B cell (primary cell): ENCODE measurements at regions not wholly inside any gene's neighbourhood (a gene's known extent, or its start where the extent isn't known, plus 50 kb on each side); places are given as distances from the start of the nearest gene placed in this dataset.

ENCODE experiments used
- ATAC-seq: fragments of 200-7000 bp; cut with Tn5 transposase; one replicate; pipeline ENCODE4 v1.10.0; 2021; ENCODE audit warnings: low read depth, mild to moderate bottlenecking, moderate number of reproducible peaks, moderate library complexity
- CTCF ChIA-PET: fragments of 350-600 bp; sonication (Branson Sonifier 250); formaldehyde crosslinking; loops from one replicate; lab custom pipeline; 2021; ENCODE audit warnings: antibody characterized with exemption, inconsistent platforms; lab: Charles Lee
- POLR2A ChIA-PET: fragments of 350-600 bp; sonication (Branson Sonifier 250); formaldehyde crosslinking; loops from one replicate; lab custom pipeline; 2021; ENCODE audit warnings: antibody characterized with exemption; lab: Charles Lee
- DNase-seq: peaks from one replicate; pipeline ENCODE4 v3.0.0; 2013
- H2AFZ ChIP-seq: 2 replicates; pipeline ENCODE4 v1.6.1; 2012; ENCODE audit warnings: mild to moderate bottlenecking, low read depth, low read length; ENCODE audit not compliant: insufficient read depth, poor library complexity, severe bottlenecking
- H3K27ac ChIP-seq, 2 donors: 1 replicate in 1 of 2; 2 replicates in 1 of 2; pipeline ENCODE4 v1.5.1; 2012 to 2013; ENCODE audit warnings: low read length in 2 of 2, mild to moderate bottlenecking in 2 of 2, moderate library complexity in 1 of 2
- H3K27me3 ChIP-seq, 4 experiments: fragments of 200-600 bp in 1 of 4; sonication (generic) in 1 of 4; replicated peaks in 1 of 4; 1 replicate in 2 of 4; 2 replicates in 2 of 4; pipeline versions ENCODE4 v1.6.1 to v1.7.0; 2013 to 2016; ENCODE audit warnings: low read length in 3 of 4, mild to moderate bottlenecking in 2 of 4, mixed read lengths in 1 of 4, moderate library complexity in 1 of 4; ENCODE audit not compliant: insufficient read depth in 4 of 4, control insufficient read depth in 3 of 4; ENCODE audit errors: control extremely low read depth in 1 of 4
- H3K36me3 ChIP-seq, 2 experiments: replicated peaks in 1 of 2; 1 replicate in 1 of 2; 2 replicates in 1 of 2; pipeline versions ENCODE4 v1.6.1 to v1.7.1; 2013; ENCODE audit warnings: low read length in 1 of 2; ENCODE audit not compliant: insufficient read depth in 2 of 2, control insufficient read depth in 1 of 2; ENCODE audit errors: control extremely low read depth in 1 of 2, extremely low read depth in 1 of 2
- H3K4me1 ChIP-seq, 2 donors: fragments of 200-600 bp in 1 of 2; sonication (generic) in 1 of 2; 1 replicate in 1 of 2; 2 replicates in 1 of 2; pipeline versions ENCODE4 v1.5.1 to v1.6.1; 2013 to 2017; ENCODE audit warnings: low read length in 2 of 2; ENCODE audit not compliant: control insufficient read depth in 2 of 2, insufficient read depth in 2 of 2
- H3K4me2 ChIP-seq: replicated peaks from 2 replicates; pipeline ENCODE3; 2012; ENCODE audit warnings: mild to moderate bottlenecking, low read depth, low read length; ENCODE audit not compliant: poor library complexity, severe bottlenecking
- H3K4me3 ChIP-seq, 5 experiments: fragments of 200-600 bp in 1 of 5; sonication (generic) in 1 of 5; 1 replicate in 3 of 5; 2 replicates in 2 of 5; pipeline versions ENCODE4 v1.5.1 to v1.7.0; 2011 to 2016; ENCODE audit warnings: low read length in 4 of 5, mild to moderate bottlenecking in 4 of 5, low read depth in 2 of 5, control low read depth in 1 of 5, moderate library complexity in 1 of 5; ENCODE audit not compliant: insufficient read depth in 1 of 5; ENCODE audit errors: control extremely low read depth in 1 of 5, extremely low read depth in 1 of 5
- H3K79me2 ChIP-seq: fragments of 200-600 bp; sonication (generic); one replicate; pipeline ENCODE4 v1.6.0; 2016; ENCODE audit warnings: low read length; ENCODE audit not compliant: control insufficient read depth, insufficient read depth
- H3K9ac ChIP-seq: fragments of 200-600 bp; sonication (generic); 2 replicates; pipeline ENCODE4 v1.6.1; 2017; ENCODE audit warnings: mild to moderate bottlenecking, low read length, moderate library complexity
- H3K9me3 ChIP-seq, 3 donors: one replicate each; pipeline versions ENCODE4 v1.6.1 to v1.7.1; 2013; ENCODE audit warnings: low read length in 2 of 3; ENCODE audit not compliant: control insufficient read depth in 2 of 3, insufficient read depth in 1 of 3; ENCODE audit errors: control extremely low read depth in 1 of 3
- H4K20me1 ChIP-seq: 2 replicates; pipeline ENCODE4 v1.6.0; 2012; ENCODE audit warnings: mild to moderate bottlenecking, low read length; ENCODE audit not compliant: insufficient read depth, control insufficient read depth, poor library complexity, severe bottlenecking
- H3K27ac Mint-ChIP-seq: one replicate; pipeline ENCODE4 v1.8.0; 2021; ENCODE audit warnings: mixed read lengths
- H3K27me3 Mint-ChIP-seq: one replicate; pipeline ENCODE4 v1.8.0; 2021; ENCODE audit warnings: mixed read lengths
- H3K4me1 Mint-ChIP-seq: one replicate; pipeline ENCODE4 v1.8.0; 2021; ENCODE audit warnings: mixed read lengths
- H3K4me3 Mint-ChIP-seq: one replicate; pipeline ENCODE4 v1.8.0; 2021; ENCODE audit warnings: mixed read lengths
- H3K9me3 Mint-ChIP-seq: one replicate; pipeline ENCODE4 v1.8.0; 2022; ENCODE audit warnings: mixed read lengths; ENCODE audit not compliant: insufficient read depth
- CTCF ChIP-seq: fragments of 200-600 bp; IDR thresholded peaks from one replicate; pipeline ENCODE4 v1.8.0; 2022; ENCODE audit warnings: antibody characterized with exemption, mild to moderate bottlenecking
- EZH2 ChIP-seq: IDR thresholded peaks from 2 replicates; pipeline ENCODE4 v1.6.1; 2012; ENCODE audit warnings: borderline replicate concordance, low read depth, mild to moderate bottlenecking, moderate library complexity, low read length; ENCODE audit not compliant: insufficient read depth, poor library complexity, severe bottlenecking
- WGBS: methylation state at CpG from one replicate; pipeline ENCODE4 v1.1.5; 2013; ENCODE audit warnings: missing lambda C conversion rate; ENCODE audit not compliant: insufficient coverage; 5-methylcytosine and 5-hydroxymethylcytosine counted together
- intact Hi-C: fragments of 100-400 bp; cut with micrococcal nuclease; formaldehyde crosslinking; loops from one replicate; pipeline ENCODE4 v1.10.0; 2022

GRCh38 chr13:103969520-103970050, 903.4 kb upstream of the SLC10A2 start:
- Mint-ChIP-seq H3K27ac (no peak overlapping the region), H3K9me3 (no peaks in the 10 kb centered on the region), H3K4me1 (no peaks in the 10 kb centered on the region), H3K27me3 (no peaks in the 10 kb centered on the region), H3K4me3 (no peak overlapping the region)
- Histone ChIP-seq H2AFZ (no peak overlapping the region), H3K4me1 (no peaks in the 10 kb centered on the region), H4K20me1 (no peaks in the 10 kb centered on the region), H3K9me3 (no peaks in the 10 kb centered on the region), H3K79me2 (no peaks in the 10 kb centered on the region), H3K36me3 (no peaks in the 10 kb centered on the region), H3K4me3 (no peak overlapping the region), H3K27ac (no peak overlapping the region), H3K27me3 (no peaks in the 10 kb centered on the region), H3K4me2 (no peak overlapping the region), H3K9ac (no peak overlapping the region)
- ATAC-seq, result no peak
- intact Hi-C loops, result no loop called here
- WGBS, result 71% methylated on average over 1 of the region's 4 CpGs
- TF ChIP-seq CTCF, result no peak
- TF ChIP-seq EZH2, result no peak
- POLR2A ChIA-PET, result no interaction called here
- CTCF ChIA-PET, result interaction anchor here (0.6 kb wide), 1 partner anchor 1441 kb away, joined by 3 read pairs; no protein-coding TSS in a partner anchor
- DNase-seq, result no peak

DNA sequence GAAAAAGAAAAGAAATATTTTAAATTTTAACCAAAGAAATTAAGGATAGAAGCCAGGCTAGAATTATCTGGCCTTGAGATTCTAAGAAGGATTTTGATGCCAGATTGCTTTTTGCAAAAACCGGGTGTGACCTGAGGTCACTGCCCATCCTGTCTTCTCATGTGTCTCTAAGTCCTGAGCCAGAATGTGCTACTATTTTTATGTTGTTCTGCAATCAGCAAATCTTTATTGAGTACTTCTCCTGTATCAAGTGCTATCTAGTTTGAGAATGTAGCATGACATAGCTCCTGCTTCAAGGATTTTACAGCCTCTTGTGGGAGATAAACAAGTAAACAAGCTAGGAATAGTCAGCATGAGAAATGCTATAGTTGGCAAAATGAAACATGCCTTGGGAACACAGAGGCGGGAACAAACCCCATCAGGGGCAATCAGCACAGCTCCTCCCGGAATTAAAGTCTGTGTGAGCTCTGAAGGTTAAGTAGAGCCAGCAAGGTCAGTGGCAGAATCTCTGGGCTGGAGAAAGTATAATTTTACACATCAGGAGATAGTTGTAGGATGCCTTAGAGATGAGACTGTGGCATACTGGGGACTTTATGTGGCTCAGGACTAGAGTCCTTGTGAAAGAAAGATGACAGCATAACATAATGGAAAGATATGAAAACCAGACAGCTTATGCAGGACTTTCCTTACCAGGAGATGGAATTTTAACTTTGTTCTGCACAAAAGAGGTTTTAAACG, 899.5 kb upstream of the SLC10A2 start:
- H3K27ac Mint-ChIP-seq, result no peak overlapping the region
- intact Hi-C loops, result no loop called here
- ATAC-seq (no peak), DNase-seq (no peak)
- Histone ChIP-seq H3K9me3 (no peaks in the 10 kb centered on the region), H3K4me3 (no peak overlapping the region), H3K4me1 (no peaks in the 10 kb centered on the region), H3K79me2 (no peaks in the 10 kb centered on the region), H3K4me2 (no peak overlapping the region), H3K9ac (no peak overlapping the region), H4K20me1 (no peaks in the 10 kb centered on the region), H2AFZ (no peak overlapping the region), H3K27ac (no peak overlapping the region), H3K27me3 (no peaks in the 10 kb centered on the region), H3K36me3 (no peaks in the 10 kb centered on the region)
- H3K9me3 Mint-ChIP-seq, result no peaks in the 10 kb centered on the region
- CTCF ChIA-PET, result no interaction called here
- no peaks in the 10 kb centered on the region for H3K4me1 Mint-ChIP-seq
- H3K27me3 Mint-ChIP-seq, result no peaks in the 10 kb centered on the region
- no peak for TF ChIP-seq CTCF
- TF ChIP-seq EZH2, result no peak
- H3K4me3 Mint-ChIP-seq, result no peak overlapping the region
- WGBS, result 78% methylated on average over 3 of the region's 4 CpGs
- POLR2A ChIA-PET, result no interaction called here
